GM23248 (cell line): ENCODE measurements at regions not wholly inside any gene's neighbourhood (a gene's known extent, or its start where the extent isn't known, plus 50 kb on each side); places are given as distances from the start of the nearest gene placed in this dataset.

Source experiments
- EZH2 ChIP-seq: fragments of 200-600 bp; sonication (generic); IDR thresholded peaks from 2 replicates; pipeline ENCODE4 v1.6.1; 2018; ENCODE audit warnings: antibody characterized with exemption, mild to moderate bottlenecking; ENCODE audit not compliant: insufficient read depth, poor library complexity, severe bottlenecking
- EZH2phosphoT487 ChIP-seq: fragments of 200-600 bp; sonication (generic); IDR thresholded peaks from 2 replicates; pipeline ENCODE4 v1.6.1; 2018; ENCODE audit warnings: antibody characterized with exemption, moderate library complexity, mild to moderate bottlenecking, low read depth; ENCODE audit not compliant: insufficient read depth

- TF ChIP-seq EZH2 (no peak), EZH2phosphoT487 (no peak)
Observed at GRCh38 chr13:39929583-39929982, 274.1 kb downstream of the COG6 start.
